ENCODE measurements at regions not wholly inside any gene's neighbourhood (a gene's known extent, or its start where the extent isn't known, plus 50 kb on each side); places are given as distances from the start of the nearest gene placed in this dataset.
"Not testable (repeated sequence)": the region's sequence is repeated elsewhere in the genome, so short reads cannot be mapped to it uniquely, and the experiment has no call there.

DNA sequence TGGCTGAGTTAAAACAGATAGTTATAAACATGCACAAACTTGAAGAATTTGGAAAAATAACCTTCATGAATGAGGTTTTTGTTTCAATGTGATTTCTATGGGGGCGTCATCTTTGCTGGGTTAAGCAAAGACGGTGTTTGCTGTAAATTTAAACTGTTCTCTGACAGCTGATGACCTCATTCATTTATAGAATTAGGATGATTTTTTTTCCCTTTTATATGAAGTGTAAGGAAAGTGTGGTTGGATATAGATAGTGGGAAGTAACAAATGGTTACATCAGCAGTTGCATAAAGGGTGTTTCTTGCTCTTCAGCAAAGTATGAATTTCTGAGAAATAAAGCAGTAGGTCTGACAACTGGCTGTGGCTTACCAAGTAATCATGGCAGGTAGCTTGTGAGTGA is 137.2 kb upstream of the CENPW start:
- in situ Hi-C loops (cut with HindIII; ENCODE audit: low sequenced_read_pairs): no loop called here

GRCh38 chr6:126204126-126204525 is 135.8 kb upstream of the CENPW start:
- in situ Hi-C loops (cut with HindIII; ENCODE audit: low sequenced_read_pairs): no loop called here

GRCh38 chr6:126204598-126204997 is 135.3 kb upstream of the CENPW start:
- in situ Hi-C loops (cut with HindIII; ENCODE audit: low sequenced_read_pairs): no loop called here

- in situ Hi-C loops (cut with HindIII; ENCODE audit: low sequenced_read_pairs): no loop called here
Observed at GRCh38 chr6:126206504-126207246, 133.2 kb upstream of the CENPW start.

DNA sequence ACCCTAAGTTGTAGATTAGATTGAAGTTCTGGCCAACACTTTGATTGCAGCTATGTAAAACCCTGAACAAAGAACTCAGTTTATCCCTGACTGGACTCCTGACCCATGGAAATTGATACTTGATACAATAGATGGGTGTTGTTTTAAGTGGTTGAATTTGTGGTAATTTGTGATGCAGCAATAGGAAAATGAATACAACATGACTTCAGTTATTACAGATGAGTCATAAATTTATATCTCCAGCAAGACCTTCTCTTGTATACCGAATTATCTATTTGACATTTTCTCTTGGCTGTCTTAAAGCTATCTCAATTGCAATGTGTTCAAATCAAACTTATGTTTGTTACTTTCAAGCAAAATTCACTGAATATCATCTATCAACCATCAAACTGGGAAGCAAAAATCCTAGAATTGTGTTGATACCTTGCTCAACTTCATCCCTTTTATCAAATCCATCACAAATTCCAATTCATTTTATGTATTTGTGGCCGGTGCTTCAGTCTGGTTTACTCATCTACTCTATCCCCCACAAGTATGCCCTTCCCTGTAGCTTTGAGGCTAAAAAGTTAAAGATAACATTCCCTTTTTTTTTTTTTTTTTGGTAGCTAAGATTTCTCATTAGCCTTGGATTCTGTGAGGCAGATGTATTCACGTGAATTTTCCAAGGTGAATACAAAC is 129.4 kb upstream of the CENPW start:
- in situ Hi-C loops (cut with HindIII; ENCODE audit: low sequenced_read_pairs): no loop called here

DNA sequence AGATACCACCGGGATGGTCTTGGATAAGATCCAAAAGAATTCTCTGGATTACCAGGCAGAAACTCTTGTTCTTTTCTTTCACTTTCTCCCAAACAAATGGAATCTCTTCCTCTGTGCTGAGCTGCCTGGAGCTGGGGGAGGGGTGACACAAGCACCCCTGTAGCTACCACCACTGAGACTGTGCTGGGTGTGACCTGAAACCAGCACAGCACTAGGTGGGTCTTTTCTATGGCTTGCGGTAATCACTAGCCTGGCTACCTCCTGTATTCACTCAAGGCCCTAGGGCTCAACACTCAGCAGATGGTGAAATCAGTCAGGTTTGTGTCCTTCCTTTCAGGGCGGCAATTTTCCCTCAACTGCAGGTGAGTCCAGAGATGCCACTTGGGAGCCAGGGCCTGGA is 122.4 kb upstream of the CENPW start:
- in situ Hi-C loops (cut with HindIII; ENCODE audit: low sequenced_read_pairs): no loop called here

DNA sequence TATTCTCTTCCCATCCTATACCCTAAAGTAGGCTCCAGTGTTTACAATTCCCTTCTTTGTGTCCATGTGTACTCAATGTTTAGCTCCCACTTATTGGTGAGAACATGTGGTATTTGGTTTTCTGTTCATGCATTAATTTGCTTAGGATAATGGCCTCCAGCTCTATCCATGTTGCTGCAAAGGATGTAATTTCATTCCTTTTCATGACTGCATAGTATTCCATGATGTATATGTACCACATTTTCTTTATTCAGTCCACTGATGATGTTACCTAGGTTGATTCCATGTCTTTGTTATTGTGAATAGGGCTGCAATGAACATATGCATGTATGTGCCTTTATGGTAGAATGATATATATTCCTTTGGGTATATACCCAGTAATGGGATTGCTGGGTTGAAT is 119.0 kb upstream of the CENPW start:
- in situ Hi-C loops (cut with HindIII; ENCODE audit: low sequenced_read_pairs): not testable (repeated sequence)

GRCh38 chr6:126227833-126228702 is 111.8 kb upstream of the CENPW start:
- in situ Hi-C loops (cut with HindIII; ENCODE audit: low sequenced_read_pairs): no loop called here

DNA sequence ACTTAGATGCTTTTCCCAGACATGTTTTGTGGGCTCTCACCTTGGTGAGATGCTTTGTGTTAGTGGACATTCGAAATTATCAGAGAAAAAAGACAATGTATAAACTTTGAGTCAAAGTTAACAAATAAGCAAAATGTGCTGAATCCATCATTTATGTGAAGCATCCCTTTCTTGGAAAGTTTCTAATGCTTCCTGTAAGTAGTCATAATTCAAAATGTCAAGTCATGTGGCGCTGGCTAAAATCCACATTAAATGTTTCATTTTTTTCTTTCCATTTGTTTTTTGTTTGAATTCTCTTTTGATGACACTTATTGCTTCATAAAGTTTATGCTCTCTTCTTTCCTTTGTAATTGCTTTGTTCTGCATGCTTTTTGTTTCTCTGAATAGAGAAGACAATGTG is 107.2 kb upstream of the CENPW start:
- in situ Hi-C loops (cut with HindIII; ENCODE audit: low sequenced_read_pairs): no loop called here

DNA sequence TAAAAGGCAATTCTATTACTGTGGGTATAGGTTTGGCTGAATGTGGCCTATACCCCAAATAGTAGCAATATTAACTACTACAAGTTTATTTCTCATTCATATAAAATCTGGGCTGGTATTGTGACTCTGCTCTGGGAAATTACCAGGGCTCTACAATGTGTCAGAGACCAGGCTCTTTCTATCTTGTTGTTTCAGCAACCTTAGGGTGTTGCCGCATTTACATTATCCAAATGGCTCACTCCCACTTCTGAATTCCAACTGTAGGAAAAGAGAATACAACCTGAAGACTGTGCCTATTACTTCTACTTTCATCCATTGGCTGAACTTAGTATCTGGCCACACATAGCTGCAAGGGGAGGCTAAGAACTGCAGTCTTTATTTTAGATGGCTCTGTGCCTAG is 106.7 kb upstream of the CENPW start:
- in situ Hi-C loops (cut with HindIII; ENCODE audit: low sequenced_read_pairs): no loop called here

DNA sequence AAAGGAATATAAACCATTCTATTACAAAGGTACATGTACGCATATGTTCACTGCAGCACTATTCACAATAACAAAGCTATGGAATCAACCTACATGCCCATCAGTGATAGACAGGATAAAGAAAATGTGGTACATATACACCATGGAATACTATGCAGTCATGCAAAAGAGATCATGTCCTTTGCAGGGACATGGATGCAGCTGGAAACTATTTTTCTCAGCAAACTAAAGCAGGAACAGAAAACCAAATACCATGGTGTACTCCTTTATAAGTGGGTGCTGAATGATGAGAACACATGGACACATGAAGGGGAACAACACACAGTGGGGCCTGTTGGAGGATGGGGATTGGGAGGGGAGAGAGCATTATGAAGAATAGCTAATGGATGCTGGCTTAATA is 104.6 kb upstream of the CENPW start:
- in situ Hi-C loops (cut with HindIII; ENCODE audit: low sequenced_read_pairs): loop anchor here (5.0 kb wide), 1 partner anchor 62 kb away; no protein-coding TSS in a partner anchor

DNA sequence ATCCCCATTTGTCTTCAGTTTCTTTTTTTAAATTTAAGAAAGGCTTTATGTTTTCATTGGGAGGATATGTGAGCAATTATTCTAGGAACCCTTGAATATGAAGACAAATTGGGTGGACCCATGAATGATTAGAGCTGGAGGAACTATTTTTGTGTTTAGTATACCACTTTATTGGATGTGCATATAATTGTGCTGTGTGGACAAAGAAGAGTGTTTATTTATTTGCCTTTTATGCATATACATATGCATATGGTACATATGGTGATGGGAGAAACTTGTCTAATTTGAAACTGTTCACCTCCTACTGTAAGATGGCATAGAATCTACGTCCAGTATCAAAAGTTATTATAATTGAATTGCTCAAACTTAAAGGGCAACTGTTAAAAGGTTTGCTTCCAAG is 94.8 kb upstream of the CENPW start:
- in situ Hi-C loops (cut with HindIII; ENCODE audit: low sequenced_read_pairs): no loop called here

GRCh38 chr6:126252154-126252553 is 87.8 kb upstream of the CENPW start:
- in situ Hi-C loops (cut with HindIII; ENCODE audit: low sequenced_read_pairs): no loop called here

GRCh38 chr6:126253431-126253830 is 86.5 kb upstream of the CENPW start:
- in situ Hi-C loops (cut with HindIII; ENCODE audit: low sequenced_read_pairs): no loop called here

- in situ Hi-C loops (cut with HindIII; ENCODE audit: low sequenced_read_pairs): no loop called here
Observed at GRCh38 chr6:126258150-126258549, 81.8 kb upstream of the CENPW start.

GRCh38 chr6:126261792-126262421 is 78.0 kb upstream of the CENPW start:
- in situ Hi-C loops (cut with HindIII; ENCODE audit: low sequenced_read_pairs): no loop called here

DNA sequence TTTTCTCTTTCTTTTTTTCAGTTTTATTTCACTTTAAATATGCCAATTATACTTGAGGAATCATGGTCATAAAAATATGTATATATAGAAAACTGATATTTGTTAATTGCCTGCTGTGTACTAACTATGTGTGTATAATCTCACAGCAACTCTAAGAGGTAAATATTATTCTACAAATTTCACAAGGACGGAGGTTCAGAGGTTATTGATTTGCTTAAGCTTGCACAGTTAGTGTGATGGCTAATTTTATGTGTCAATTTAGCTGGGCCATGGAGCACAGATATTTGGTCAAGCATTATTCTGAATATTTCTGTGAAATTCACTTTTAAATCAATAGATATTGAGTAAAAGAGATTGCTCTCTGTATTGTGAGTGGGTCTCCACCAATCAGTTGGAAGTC is 75.7 kb upstream of the CENPW start:
- in situ Hi-C loops (cut with HindIII; ENCODE audit: low sequenced_read_pairs): no loop called here

DNA sequence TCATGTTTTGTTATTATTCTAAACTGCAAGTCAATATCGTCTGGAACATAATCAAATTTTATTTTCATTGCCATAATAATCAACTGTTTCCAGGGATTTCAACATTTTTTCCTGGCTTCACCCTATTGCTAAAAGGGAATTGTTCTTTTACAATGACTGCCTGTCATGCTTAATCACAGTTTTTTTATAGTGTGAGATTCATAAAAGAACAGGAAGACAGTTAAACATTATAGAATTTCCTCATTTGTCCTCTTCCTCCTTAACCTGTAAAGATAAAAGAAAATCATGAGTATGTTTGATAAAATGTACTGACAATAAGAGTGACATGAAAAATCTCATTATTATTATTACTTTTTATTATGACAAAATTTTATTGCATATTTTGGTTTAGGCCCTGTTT is 73.3 kb upstream of the CENPW start:
- in situ Hi-C loops (cut with HindIII; ENCODE audit: low sequenced_read_pairs): no loop called here

- in situ Hi-C loops (cut with HindIII; ENCODE audit: low sequenced_read_pairs): no loop called here
Observed at GRCh38 chr6:126267626-126268025, 72.3 kb upstream of the CENPW start.

DNA sequence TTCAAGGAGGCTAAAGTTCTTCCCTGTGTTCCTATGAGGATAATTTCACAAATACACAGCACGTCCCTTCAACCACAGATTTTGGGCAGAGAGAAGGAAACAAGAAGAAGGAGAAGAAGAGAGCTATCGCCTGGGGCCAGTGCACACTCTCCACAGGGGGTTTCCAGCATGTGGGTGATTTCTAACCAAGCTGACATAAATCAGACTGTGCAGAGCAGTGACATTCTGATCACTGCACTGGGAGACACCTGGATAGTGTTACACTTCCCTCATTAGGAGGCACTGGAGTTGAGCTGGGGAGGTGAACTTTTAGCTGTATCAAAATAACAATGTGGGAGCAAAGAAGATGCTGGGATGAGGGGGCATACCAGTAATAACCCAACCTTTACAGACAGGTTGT is 71.8 kb upstream of the CENPW start:
- in situ Hi-C loops (cut with HindIII; ENCODE audit: low sequenced_read_pairs): no loop called here

DNA sequence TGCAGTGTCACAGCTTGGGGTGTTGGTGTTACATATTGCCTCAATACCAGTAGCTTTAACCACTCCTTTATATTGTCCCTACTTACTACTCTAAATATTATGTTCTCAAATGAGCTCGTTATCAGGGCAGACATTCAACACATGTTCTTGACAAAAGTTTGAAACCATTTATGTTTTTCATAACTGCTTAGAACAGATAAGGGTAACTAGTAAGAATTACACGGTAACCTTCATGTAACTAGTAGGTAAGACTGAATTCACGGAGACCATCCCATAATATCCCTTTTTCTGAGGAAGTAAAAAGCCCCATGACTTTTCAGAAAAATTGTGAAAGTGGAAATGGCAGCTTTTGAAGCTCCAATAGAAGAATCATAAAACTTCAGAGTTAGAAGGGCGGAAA is 59.6 kb upstream of the CENPW start:
- in situ Hi-C loops (cut with HindIII; ENCODE audit: low sequenced_read_pairs): no loop called here

Measured in DLD1 (cell line).